ENCODE measurements at regions not wholly inside any gene's neighbourhood (a gene's known extent, or its start where the extent isn't known, plus 50 kb on each side); places are given as distances from the start of the nearest gene placed in this dataset.

GRCh38 chr19:16000024-16000663 lies 51.3 kb downstream of the OR10H4 start:
- DNase-seq = no peak

DNA sequence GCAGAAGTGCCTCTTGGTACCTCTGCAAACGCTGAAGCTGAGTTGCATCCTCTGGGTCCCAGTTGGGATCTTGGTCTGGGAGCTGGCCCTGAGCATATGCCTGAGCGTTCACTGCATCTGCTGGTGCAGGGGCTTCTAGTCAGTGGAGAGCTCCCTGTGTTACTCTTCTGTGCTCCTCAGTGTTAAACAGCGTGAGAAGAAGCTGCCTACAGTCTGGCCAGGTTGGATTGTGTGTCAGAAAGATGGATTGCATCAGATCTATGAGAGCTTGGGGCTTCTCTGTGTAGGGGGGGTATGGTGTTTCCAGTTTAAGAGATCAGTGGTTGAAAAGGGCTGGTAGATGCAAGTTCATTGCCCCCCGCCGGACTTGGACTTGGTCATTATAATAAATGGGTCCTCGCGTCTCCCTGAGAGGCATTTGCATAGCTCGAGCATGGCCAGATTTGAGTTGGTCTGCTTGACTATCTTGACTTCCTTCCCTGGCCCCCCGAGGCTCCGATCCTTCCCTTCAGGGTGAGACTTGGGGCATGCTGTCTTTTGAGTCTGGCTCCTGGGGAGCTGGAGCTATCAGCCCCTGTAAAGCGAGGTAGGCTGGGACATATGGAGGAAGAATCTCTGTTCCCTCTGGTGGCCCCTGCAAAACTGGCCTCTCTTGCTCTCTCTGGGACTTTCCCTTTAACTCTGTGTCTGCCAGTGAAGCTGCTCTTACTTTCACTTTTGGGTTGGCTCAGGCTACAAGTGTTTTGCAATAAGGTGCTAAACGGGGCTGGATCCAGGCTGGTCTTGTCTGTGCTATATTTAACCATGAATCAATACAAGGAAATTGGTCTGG lies 52.9 kb downstream of the OR10H4 start:
- no peak for DNase-seq

DNA sequence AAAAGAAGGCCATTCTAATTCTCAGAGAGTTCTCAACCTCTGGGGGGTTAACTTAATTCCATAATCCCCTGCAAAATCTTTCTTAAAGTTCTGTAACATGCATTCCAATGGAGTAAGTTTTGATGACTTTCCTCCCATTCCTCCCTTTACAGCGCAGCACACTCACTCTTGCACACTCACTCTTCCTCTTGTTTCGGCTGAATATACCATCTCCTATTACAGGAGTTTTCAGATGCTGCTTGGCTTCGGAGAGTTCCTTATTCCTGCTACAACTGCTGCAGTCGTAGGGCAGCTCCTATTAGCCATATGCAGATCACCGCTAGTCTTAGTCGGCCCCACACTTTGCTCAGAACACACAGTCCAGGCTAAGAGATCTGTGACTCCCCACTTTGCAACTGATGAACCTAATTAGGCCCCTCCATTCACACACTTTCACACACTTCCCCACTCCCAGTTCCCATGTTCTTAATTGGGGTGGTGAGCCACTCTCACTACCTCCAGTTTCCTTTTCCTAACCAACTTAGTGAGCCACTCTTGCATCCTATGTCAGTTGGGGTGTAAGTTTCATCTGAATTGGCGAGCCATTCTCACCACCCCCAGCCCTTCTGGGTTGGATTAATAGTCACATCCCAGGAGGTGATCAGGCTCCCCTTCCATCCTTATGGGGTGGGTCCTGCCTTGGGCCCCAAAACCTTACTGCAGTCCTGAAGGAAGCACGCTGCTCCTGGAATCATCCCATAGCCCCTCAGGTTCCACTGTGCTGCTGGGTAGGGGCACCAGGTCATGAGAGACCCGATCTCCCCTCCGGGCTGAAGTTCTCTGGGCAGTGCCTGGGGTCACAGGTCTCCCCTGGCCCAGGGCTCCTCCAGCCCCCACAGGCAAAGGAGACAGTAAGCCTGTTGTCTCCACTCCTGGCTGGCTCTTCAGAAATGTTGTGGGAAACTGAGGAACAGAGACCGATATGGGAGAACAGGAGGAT lies 53.9 kb downstream of the OR10H4 start:
- no peak for DNase-seq

GRCh38 chr19:16003391-16003790 lies 54.6 kb downstream of the OR10H4 start:
- no peak for DNase-seq

DNA sequence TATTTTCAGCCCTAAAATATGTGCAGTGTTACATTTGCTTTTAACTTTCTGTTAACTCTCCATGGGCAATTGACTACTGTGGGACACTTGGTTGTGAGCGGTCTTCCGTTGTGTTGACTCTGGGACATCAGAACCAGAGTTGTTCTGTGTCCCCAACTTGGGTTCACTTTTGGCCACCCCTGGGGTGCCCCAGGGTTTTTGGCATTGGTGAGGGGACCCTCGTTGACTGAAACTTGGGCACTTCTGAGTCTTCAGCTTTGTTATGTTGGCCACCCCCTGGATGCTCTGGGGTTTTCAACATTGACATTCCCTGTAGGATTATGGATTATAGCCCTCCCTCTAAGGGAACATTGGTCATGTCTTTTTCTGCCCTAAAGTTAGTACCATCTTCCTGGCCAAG lies 57.1 kb downstream of the OR10H4 start:
- no peak for DNase-seq

GRCh38 chr19:16012552-16012951 lies 63.7 kb upstream of the TPM4 start:
- no peak for DNase-seq

DNA sequence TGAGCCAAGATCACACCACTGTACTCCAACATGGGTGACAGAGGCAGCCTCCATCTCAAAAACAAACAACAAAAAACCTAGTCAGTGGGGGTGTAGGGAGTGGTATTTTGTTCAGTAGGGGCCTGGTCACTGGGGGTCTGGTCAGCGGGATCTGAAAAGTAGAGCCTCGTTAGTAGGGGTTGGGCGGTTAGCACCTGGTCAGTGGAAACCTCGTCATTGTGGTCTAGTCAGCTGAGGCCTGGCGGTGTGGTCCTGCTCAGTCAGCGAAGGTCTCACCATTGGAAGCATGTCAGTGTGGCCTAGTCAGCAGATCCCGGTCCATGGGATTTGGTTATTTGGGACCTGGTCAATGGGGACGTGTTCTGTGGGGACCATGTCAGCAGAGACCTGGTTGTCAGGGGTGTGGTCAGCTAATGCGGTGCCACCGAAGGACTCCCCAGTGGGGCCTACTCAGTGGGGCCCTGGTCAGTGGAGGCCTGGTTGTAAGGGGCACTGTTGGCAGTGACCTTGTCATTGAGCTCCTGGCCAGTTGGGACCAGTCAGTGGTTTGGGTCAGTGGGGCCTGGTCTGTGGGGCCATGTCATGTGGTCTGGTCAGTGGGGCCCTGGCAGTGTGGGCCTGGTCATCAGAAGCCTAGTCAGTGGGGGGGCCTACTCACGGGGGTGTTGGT lies 63.0 kb upstream of the TPM4 start:
- DNase-seq = no peak

DNA sequence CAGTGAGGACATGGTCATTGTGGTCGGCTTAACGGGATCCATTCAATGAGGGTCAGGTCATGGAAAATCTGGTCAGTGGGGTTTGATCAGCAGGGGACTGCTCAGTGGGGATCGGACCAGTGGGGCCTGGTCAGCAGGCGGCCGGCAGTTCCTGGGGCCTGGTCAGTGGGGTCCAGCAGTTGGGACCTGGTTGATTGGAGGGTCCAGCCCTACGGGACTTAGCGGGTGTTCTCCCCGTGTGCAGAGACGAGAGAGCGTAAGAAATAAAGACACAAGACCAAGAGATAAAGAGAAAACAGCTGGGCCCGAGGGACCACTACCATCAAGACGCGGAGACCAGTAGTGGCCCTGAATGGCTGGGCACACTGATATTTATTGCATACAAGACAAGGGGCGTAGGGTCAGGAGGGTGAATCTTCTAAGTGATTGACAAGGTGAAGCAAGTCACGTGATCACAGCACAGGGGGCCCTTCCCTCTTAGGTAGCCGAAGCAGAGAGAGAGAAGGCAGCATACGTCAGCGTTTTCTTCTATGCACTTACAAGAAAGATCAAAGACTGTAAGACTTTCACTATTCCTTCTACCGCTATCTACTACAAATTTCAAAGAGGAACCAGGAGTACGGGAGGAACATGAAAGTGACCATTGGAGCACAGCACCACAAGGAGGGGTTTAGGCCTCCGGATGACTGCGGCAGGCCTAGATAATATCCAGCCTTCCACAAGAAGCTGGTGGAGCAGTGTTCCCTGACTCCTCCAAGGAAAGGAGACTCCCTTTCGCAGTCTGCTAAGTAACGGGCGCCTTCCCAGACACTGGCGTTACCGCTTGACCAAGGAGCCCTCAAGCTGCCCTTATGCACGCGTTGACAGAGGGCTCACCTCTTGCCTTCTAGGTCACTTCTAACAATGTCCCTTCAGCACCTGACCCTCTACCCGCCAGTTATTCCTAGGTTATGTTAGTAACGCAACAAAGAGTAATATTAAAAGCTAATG lies 62.1 kb upstream of the TPM4 start:
- no peak for DNase-seq

- DNase-seq = no peak
Observed at GRCh38 chr19:16014923-16015804, 61.1 kb upstream of the TPM4 start.

GRCh38 chr19:16015805-16016173 lies 60.5 kb upstream of the TPM4 start:
- no peak for DNase-seq

- no peak for DNase-seq
Observed at GRCh38 chr19:16016226-16017137, 59.8 kb upstream of the TPM4 start.

- DNase-seq = no peak
Observed at GRCh38 chr19:16017138-16017490, 59.2 kb upstream of the TPM4 start.

DNA sequence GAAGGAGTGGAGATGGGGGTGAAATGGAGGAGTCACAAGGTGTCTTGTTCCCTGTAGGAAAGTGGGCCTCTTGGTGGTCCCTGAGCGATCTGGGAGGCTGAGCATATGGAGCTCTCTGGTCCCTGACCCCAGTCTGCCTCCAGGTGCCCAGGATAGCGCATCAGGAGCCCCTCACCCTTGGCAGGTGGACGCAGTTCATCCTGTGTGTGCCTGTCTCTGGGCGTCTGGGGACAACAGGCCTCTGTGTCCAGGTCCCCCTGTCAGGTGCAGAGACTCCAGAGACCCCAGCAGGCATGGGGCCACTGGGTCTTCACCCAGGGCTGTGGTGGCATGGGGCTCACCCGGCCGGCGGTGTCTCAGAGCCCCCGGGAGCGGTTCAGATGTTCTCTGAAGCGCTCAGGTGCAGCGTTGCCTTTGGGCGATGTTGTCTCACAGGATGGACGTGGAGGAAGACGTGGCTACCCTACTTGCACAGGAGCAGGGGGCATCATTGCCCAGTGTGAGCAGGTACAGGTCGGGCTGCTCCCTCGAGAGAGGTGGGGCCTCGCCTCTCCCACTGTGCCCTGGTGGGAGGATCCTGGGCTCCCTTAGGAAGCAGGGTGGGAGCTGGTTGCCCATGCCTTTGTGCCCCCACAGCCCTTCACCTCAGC lies 58.1 kb upstream of the TPM4 start:
- no peak for DNase-seq

- DNase-seq = peak in 1 of 2 experiments; percentile 6
Observed at GRCh38 chr19:16018801-16019551, 57.3 kb upstream of the TPM4 start.

- no peak for DNase-seq
Observed at GRCh38 chr19:16019691-16020448, 56.4 kb upstream of the TPM4 start.

- DNase-seq = no peak
Observed at GRCh38 chr19:16021796-16022195, 54.5 kb upstream of the TPM4 start.

- DNase-seq = no peak
Observed at GRCh38 chr19:16022251-16022650, 54.0 kb upstream of the TPM4 start.
